ENCODE measurements at regions not wholly inside any gene's neighbourhood (a gene's known extent, or its start where the extent isn't known, plus 50 kb on each side); places are given as distances from the start of the nearest gene placed in this dataset.

DNA sequence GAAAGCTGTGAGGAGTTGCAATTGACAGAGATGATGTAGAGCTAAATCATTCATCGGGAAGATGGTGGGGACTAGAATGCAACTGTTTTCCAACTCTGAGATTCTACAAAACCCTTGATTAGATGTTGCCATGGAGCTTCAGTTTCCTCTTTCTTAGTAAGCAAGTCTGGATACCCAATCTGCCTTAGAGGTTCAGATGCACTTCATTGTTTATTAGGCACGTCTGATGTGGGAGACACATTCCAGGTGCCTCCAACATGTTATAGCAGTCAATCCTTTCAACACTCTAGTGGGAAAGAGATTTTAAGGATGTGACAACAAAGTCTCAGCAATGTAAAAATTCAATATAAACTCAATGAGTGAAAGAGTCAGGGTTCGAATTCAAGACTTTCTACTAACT lies 291.3 kb upstream of the PHYHIPL start:
- H3K27ac ChIP-seq (ENCODE audit: low read depth, low read length) = no peak overlapping the region
- H3K27me3 ChIP-seq (ENCODE audit: control insufficient read depth, insufficient read depth, low read length) = no peaks in the 10 kb centered on the region
- H3K4me1 ChIP-seq (ENCODE audit: control insufficient read depth, insufficient read depth, low read length) = no peaks in the 10 kb centered on the region
- no peak overlapping the region for H3K9ac ChIP-seq (ENCODE audit: low read depth, low read length)
- no peaks in the 10 kb centered on the region for H3K36me3 ChIP-seq (ENCODE audit: control insufficient read depth, insufficient read depth, low read length)
- no peaks in the 10 kb centered on the region for H3K9me3 ChIP-seq (ENCODE audit: control insufficient read depth, insufficient read depth, low read length)
- no peak overlapping the region for H3K4me3 ChIP-seq (ENCODE audit: low read depth, low read length)

DNA sequence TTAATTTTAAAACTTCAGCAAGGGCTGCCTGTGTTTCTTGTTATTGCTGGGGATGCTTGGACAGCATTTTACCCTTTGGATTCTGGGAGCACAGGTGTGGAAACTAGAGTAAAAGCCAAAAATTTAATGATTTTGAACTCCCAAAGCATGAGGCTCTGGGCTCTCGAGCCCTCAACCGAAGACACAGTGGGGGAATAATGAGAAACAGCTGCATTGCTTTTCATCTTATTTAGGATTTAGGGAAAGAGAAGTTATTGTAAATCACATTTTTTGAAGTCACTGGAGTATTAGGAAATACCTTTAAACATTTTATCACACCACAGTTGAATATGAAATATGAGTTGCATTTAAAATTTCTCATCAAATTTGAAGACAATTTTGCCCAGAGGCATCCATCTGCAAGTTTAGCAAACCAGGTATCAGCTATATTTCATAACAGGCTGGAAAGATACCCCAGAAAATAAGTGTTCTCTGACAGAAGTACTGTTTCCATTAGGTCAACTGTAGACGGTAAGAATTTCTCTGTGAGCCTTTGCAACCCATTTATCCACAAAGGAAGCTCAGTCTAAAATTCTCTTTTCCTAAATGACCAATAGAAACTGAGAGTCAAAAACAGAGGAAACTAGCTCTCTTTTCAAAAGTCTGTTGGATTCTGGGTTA lies 290.6 kb upstream of the PHYHIPL start:
- no peak overlapping the region for H3K27ac ChIP-seq (ENCODE audit: low read depth, low read length)
- H3K27me3 ChIP-seq (ENCODE audit: control insufficient read depth, insufficient read depth, low read length) = no peaks in the 10 kb centered on the region
- H3K4me1 ChIP-seq (ENCODE audit: control insufficient read depth, insufficient read depth, low read length) = no peaks in the 10 kb centered on the region
- no peaks in the 10 kb centered on the region for H3K36me3 ChIP-seq (ENCODE audit: control insufficient read depth, insufficient read depth, low read length)
- no peaks in the 10 kb centered on the region for H3K9me3 ChIP-seq (ENCODE audit: control insufficient read depth, insufficient read depth, low read length)
- no peak overlapping the region for H3K4me3 ChIP-seq (ENCODE audit: low read depth, low read length)
- H3K9ac ChIP-seq (ENCODE audit: low read depth, low read length) = no peak overlapping the region

DNA sequence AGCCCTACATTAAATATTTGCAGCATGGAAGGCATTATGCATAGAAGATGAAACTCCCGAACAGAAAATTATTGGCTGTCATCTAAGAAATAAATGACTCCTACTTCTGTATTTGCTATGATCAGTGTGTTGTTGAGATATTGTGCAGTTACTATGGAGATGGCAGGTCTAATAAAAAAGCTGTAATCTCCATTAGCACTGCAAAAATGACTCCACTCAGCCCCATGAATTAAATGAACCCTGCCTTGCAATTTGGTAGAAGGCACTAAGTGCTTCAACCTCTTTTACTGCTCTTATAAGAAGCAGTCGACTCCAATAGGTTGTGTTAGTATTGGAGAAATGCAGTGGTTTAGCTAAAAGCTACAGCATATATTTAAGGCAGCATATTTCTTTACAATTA lies 290.0 kb upstream of the PHYHIPL start:
- Histone ChIP-seq H3K27me3 (ENCODE audit: control insufficient read depth, insufficient read depth, low read length) (no peaks in the 10 kb centered on the region), H3K36me3 (ENCODE audit: control insufficient read depth, insufficient read depth, low read length) (no peaks in the 10 kb centered on the region), H3K9me3 (ENCODE audit: control insufficient read depth, insufficient read depth, low read length) (no peaks in the 10 kb centered on the region), H3K4me3 (ENCODE audit: low read depth, low read length) (no peak overlapping the region), H3K4me1 (ENCODE audit: control insufficient read depth, insufficient read depth, low read length) (no peaks in the 10 kb centered on the region), H3K9ac (ENCODE audit: low read depth, low read length) (no peak overlapping the region), H3K27ac (ENCODE audit: low read depth, low read length) (no peak overlapping the region)

DNA sequence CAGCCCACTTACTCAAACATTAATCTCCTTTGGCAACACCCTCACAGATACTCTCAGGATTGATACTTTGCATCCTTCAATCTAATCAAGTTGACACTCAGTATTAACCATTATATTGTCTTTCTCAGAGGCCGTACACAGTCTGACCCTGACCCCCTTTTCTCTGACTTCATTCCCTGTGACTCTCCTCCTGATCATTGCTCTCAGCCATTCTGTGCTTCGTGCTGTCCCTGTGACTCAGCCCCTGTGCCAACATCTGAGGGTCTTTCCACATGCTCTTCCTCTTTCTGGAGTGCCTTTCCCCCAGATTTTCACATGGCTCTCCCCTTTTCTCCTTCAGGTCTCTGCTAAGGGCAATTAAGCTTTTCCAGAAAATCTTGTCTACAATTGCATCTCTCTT lies 289.0 kb upstream of the PHYHIPL start:
- Histone ChIP-seq H3K9ac (ENCODE audit: low read depth, low read length) (no peak overlapping the region), H3K27me3 (ENCODE audit: control insufficient read depth, insufficient read depth, low read length) (no peaks in the 10 kb centered on the region), H3K36me3 (ENCODE audit: control insufficient read depth, insufficient read depth, low read length) (no peaks in the 10 kb centered on the region), H3K9me3 (ENCODE audit: control insufficient read depth, insufficient read depth, low read length) (no peaks in the 10 kb centered on the region), H3K4me1 (ENCODE audit: control insufficient read depth, insufficient read depth, low read length) (peaks cover 8% of the 10 kb centered on the region), H3K27ac (ENCODE audit: low read depth, low read length) (no peak overlapping the region), H3K4me3 (ENCODE audit: low read depth, low read length) (no peak overlapping the region)

DNA sequence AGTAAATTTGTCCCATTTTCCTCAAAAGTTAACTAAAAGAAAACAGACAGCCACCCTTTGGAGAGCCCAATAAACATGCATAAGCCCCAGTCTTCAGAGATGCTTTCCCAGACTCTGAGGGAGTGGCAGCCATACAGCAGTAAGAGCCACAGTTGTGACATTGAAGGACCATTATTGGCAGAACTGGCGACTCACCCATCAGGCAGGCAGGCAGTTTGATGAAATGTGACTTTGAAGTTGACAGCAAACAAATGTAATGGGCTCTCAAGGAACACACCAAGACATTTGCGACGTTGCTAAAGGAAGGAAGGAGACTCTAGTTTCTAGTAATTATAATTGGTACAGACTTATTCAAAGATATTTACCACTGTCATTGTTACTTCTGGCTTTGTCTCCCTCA lies 287.5 kb upstream of the PHYHIPL start:
- Histone ChIP-seq H3K27ac (ENCODE audit: low read depth, low read length) (no peak overlapping the region), H3K4me3 (ENCODE audit: low read depth, low read length) (no peak overlapping the region)

DNA sequence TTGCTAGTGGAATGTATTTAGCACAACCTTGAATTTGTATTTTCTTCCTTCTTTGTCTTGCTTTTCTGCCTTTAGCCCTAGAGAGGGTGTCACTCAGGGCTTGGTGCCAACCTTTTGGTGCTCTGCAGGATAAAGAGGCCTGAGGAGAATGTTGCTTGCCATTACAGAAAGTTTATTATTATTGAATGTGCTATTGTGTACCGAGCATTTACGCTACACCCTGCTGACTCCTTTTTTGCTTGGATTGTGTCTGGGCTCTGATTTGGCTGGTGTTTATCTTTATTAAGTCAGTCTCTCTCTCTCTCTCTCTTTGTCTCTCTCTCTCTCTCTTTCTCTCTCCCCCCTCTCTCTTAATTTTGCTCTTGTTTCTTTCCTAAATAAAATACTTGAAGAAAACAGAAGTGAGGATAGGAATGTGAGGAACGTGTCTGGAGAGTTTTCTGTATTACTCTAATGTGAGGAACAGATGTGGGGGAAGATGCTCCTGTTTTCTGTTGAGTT lies 284.4 kb upstream of the PHYHIPL start:
- no peak overlapping the region for H3K4me3 ChIP-seq (ENCODE audit: low read depth, low read length)
- no peaks in the 10 kb centered on the region for H3K27me3 ChIP-seq (ENCODE audit: control insufficient read depth, insufficient read depth, low read length)
- no peaks in the 10 kb centered on the region for H3K36me3 ChIP-seq (ENCODE audit: control insufficient read depth, insufficient read depth, low read length)
- H3K9ac ChIP-seq (ENCODE audit: low read depth, low read length) = no peak overlapping the region
- H3K27ac ChIP-seq (ENCODE audit: low read depth, low read length) = no peak overlapping the region
- H3K4me1 ChIP-seq (ENCODE audit: control insufficient read depth, insufficient read depth, low read length) = peaks cover 13% of the 10 kb centered on the region
- H3K9me3 ChIP-seq (ENCODE audit: control insufficient read depth, insufficient read depth, low read length) = no peaks in the 10 kb centered on the region

More for the DNA sequence above, 287.5 kb upstream of the PHYHIPL start:
- Histone ChIP-seq H3K9ac (ENCODE audit: low read depth, low read length) (no peak overlapping the region), H3K4me1 (ENCODE audit: control insufficient read depth, insufficient read depth, low read length) (peaks cover 13% of the 10 kb centered on the region), H3K27me3 (ENCODE audit: control insufficient read depth, insufficient read depth, low read length) (no peaks in the 10 kb centered on the region), H3K9me3 (ENCODE audit: control insufficient read depth, insufficient read depth, low read length) (no peaks in the 10 kb centered on the region), H3K36me3 (ENCODE audit: control insufficient read depth, insufficient read depth, low read length) (no peaks in the 10 kb centered on the region)

DNA sequence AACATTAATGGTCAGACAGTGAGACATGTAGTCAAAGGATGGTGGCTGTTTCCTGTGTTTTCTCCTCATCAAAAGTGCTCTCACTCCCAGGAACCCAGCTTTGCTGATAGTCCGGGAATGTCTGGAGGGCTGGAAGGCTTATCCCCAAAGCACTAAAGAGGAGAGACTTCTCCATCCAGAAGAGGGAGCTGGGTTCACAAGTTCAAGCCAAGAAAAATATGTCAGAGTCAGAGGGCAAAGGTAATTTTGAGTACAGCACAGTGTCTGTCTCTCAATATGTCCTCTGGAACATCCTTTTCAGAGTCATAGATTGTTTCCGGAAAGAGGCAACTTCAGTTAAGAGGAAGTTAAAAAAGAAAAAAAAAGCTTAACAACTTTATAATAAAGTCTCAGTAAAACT lies 281.5 kb upstream of the PHYHIPL start:
- Histone ChIP-seq H3K36me3 (ENCODE audit: control insufficient read depth, insufficient read depth, low read length) (no peaks in the 10 kb centered on the region), H3K27ac (ENCODE audit: low read depth, low read length) (no peak overlapping the region), H3K27me3 (ENCODE audit: control insufficient read depth, insufficient read depth, low read length) (no peaks in the 10 kb centered on the region), H3K4me1 (ENCODE audit: control insufficient read depth, insufficient read depth, low read length) (peaks cover 20% of the 10 kb centered on the region), H3K9me3 (ENCODE audit: control insufficient read depth, insufficient read depth, low read length) (no peaks in the 10 kb centered on the region), H3K4me3 (ENCODE audit: low read depth, low read length) (no peak overlapping the region), H3K9ac (ENCODE audit: low read depth, low read length) (no peak overlapping the region)

DNA sequence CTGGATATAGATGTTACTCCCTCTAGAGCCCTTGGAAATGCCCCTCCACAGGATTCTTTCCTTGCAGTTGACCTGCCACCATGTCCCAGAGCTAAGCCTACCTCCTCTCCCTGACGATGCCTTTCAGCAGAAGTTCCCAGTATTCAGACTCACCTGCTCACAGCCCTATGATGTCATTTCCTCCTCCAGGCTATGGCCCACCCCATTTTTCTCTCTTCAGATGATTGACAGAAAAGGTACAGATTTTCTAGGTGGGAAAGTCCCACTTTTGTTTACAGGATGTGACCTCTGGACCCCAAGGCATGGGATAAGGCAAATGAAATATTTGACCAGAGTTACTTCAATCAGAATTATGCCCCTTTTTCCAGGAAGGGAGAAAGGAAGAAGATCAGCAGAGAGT lies 280.2 kb upstream of the PHYHIPL start:
- H3K4me1 ChIP-seq (ENCODE audit: control insufficient read depth, insufficient read depth, low read length) = peaks cover 20% of the 10 kb centered on the region
- H3K9me3 ChIP-seq (ENCODE audit: control insufficient read depth, insufficient read depth, low read length) = no peaks in the 10 kb centered on the region
- H3K36me3 ChIP-seq (ENCODE audit: control insufficient read depth, insufficient read depth, low read length) = no peaks in the 10 kb centered on the region
- no peak overlapping the region for H3K9ac ChIP-seq (ENCODE audit: low read depth, low read length)
- no peaks in the 10 kb centered on the region for H3K27me3 ChIP-seq (ENCODE audit: control insufficient read depth, insufficient read depth, low read length)
- H3K4me3 ChIP-seq (ENCODE audit: low read depth, low read length) = no peak overlapping the region
- no peak overlapping the region for H3K27ac ChIP-seq (ENCODE audit: low read depth, low read length)

DNA sequence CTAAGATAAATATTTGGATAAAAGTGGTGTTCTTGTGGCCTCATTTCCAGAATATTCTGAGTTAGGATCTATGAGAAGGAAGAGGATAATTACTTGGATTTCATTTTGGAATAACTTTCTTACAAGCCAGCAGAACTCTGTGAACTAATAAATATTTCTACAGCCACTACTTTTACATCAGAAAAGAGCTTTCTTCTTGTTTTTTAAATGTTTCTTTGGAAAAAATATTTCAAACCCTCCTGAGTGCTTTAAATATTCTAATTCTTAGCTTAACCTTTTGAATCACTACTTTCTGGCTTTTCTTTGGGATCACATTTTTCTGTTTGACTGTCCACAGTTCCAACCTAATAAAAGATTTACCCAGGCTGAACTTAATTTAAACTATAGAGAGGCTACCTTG lies 279.2 kb upstream of the PHYHIPL start:
- Histone ChIP-seq H3K4me1 (ENCODE audit: control insufficient read depth, insufficient read depth, low read length) (peaks cover 14% of the 10 kb centered on the region), H3K4me3 (ENCODE audit: low read depth, low read length) (no peak overlapping the region), H3K9ac (ENCODE audit: low read depth, low read length) (no peak overlapping the region), H3K27ac (ENCODE audit: low read depth, low read length) (no peak overlapping the region), H3K27me3 (ENCODE audit: control insufficient read depth, insufficient read depth, low read length) (no peaks in the 10 kb centered on the region), H3K36me3 (ENCODE audit: control insufficient read depth, insufficient read depth, low read length) (no peaks in the 10 kb centered on the region), H3K9me3 (ENCODE audit: control insufficient read depth, insufficient read depth, low read length) (no peaks in the 10 kb centered on the region)

DNA sequence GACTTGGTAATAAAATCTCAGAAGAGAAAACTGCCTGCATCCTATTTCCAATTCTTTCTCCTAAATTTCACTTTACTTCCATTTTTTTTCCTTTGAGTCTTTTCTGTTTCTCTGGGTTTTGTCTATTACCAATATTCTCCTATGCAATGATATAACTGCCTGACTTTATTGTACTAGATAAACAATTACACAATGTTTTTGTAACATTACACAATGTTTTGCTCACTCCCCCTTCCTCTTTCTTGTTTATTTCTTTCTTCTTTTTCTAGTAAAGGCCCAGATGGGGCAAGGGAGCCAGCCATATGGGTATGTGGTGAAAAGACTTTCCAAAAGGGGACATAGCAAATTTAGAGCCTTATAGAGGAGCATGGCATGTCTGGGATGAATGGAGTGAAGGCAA lies 278.7 kb upstream of the PHYHIPL start:
- no peaks in the 10 kb centered on the region for H3K36me3 ChIP-seq (ENCODE audit: control insufficient read depth, insufficient read depth, low read length)
- H3K9ac ChIP-seq (ENCODE audit: low read depth, low read length) = no peak overlapping the region
- no peaks in the 10 kb centered on the region for H3K9me3 ChIP-seq (ENCODE audit: control insufficient read depth, insufficient read depth, low read length)
- no peak overlapping the region for H3K27ac ChIP-seq (ENCODE audit: low read depth, low read length)
- H3K27me3 ChIP-seq (ENCODE audit: control insufficient read depth, insufficient read depth, low read length) = no peaks in the 10 kb centered on the region
- peaks cover 10% of the 10 kb centered on the region for H3K4me1 ChIP-seq (ENCODE audit: control insufficient read depth, insufficient read depth, low read length)
- H3K4me3 ChIP-seq (ENCODE audit: low read depth, low read length) = no peak overlapping the region

DNA sequence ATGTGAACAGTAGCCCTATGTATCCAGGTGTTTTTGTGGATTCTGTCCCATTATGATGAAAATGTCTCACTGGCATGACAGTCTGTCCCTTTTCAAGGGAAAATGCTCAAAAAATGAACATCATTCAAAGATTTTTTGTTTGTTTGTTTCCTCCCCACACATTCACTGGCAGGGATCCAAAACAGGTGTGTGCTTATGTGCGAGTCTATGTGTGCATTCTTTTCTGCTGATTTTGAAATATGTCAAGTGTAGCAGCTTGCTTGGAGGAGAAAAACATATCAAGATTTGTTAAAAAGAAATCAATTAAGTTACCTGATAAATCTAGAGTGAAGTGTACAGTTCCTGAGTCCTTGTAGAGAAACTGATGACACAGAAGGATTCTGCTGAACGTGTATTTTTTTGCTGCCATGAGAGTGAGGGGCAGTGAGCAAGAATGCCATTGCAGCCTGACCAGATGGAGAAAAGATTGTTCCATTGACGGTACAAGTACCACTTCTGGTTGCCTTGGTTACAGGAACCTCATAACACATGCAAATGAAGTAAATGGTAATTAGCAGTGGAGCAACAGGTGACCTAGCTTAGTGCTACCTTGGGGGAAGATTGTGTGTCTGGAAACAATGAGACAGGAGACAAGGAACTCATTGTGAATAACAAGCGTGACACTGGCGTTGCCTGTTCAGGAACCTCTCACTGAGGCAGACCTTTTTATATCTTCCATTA lies 277.4 kb upstream of the PHYHIPL start:
- H3K4me3 ChIP-seq (ENCODE audit: low read depth, low read length) = no peak overlapping the region
- H3K27ac ChIP-seq (ENCODE audit: low read depth, low read length) = no peak overlapping the region
- H3K36me3 ChIP-seq (ENCODE audit: control insufficient read depth, insufficient read depth, low read length) = no peaks in the 10 kb centered on the region
- no peaks in the 10 kb centered on the region for H3K9me3 ChIP-seq (ENCODE audit: control insufficient read depth, insufficient read depth, low read length)
- no peaks in the 10 kb centered on the region for H3K27me3 ChIP-seq (ENCODE audit: control insufficient read depth, insufficient read depth, low read length)
- H3K9ac ChIP-seq (ENCODE audit: low read depth, low read length) = no peak overlapping the region
- H3K4me1 ChIP-seq (ENCODE audit: control insufficient read depth, insufficient read depth, low read length) = peaks cover 7% of the 10 kb centered on the region; the same call in 1 of the 2 replicates
